Trophoblast cell (in vitro differentiated cells and primary cell): ENCODE measurements at regions not wholly inside any gene's neighbourhood (a gene's known extent, or its start where the extent isn't known, plus 50 kb on each side); places are given as distances from the start of the nearest gene placed in this dataset.

Experiments used
- DNase-seq, 2 donors: peaks; one replicate each; pipeline ENCODE4 v3.0.0-alpha.2; 2016
- H2AFZ ChIP-seq: 2 replicates; pipeline ENCODE4 v1.6.1; 2013; ENCODE audit warnings: low read length, moderate library complexity, mild to moderate bottlenecking; ENCODE audit not compliant: insufficient read depth, poor library complexity
- H2AK5ac ChIP-seq: 2 replicates; pipeline ENCODE4 v1.6.1; 2013; ENCODE audit warnings: mild to moderate bottlenecking, low read length
- H2BK120ac ChIP-seq: 2 replicates; pipeline ENCODE4 v1.6.1; 2013; ENCODE audit warnings: low read length, mild to moderate bottlenecking, moderate library complexity; ENCODE audit not compliant: insufficient read depth, poor library complexity
- H2BK12ac ChIP-seq: 2 replicates; pipeline ENCODE4 v1.6.1; 2013; ENCODE audit warnings: mild to moderate bottlenecking, low read length, moderate library complexity
- H2BK5ac ChIP-seq: 2 replicates; pipeline ENCODE4 v1.6.1; 2013; ENCODE audit warnings: low read length, low read depth, moderate library complexity, mild to moderate bottlenecking; ENCODE audit not compliant: poor library complexity
- H3K14ac ChIP-seq: 2 replicates; pipeline ENCODE4 v1.6.1; 2013; ENCODE audit warnings: mild to moderate bottlenecking, low read length
- H3K18ac ChIP-seq: 2 replicates; pipeline ENCODE4 v1.6.1; 2013; ENCODE audit warnings: mild to moderate bottlenecking, low read length
- H3K23ac ChIP-seq: 2 replicates; pipeline ENCODE4 v1.6.1; 2013; ENCODE audit warnings: low read length
- H3K27ac ChIP-seq: 2 replicates; pipeline ENCODE4 v1.5.1; 2013; ENCODE audit warnings: low read depth, mild to moderate bottlenecking, inconsistent platforms, low read length, moderate library complexity
- H3K27me3 ChIP-seq: 2 replicates; pipeline ENCODE4 v1.6.1; 2013; ENCODE audit warnings: inconsistent platforms, mild to moderate bottlenecking, low read length, moderate library complexity; ENCODE audit not compliant: insufficient read depth
- H3K36me3 ChIP-seq, 2 experiments: 1 replicate in 1 of 2; 2 replicates in 1 of 2; pipeline ENCODE4 v1.6.1; 2013; ENCODE audit warnings: low read length in 2 of 2, mild to moderate bottlenecking in 2 of 2, moderate library complexity in 1 of 2; ENCODE audit not compliant: insufficient read depth in 2 of 2, control insufficient read depth in 1 of 2
- H3K4ac ChIP-seq: 2 replicates; pipeline ENCODE4 v1.6.1; 2013; ENCODE audit warnings: low read depth, mild to moderate bottlenecking, low read length, moderate library complexity
- H3K4me1 ChIP-seq, 2 experiments: 1 replicate in 1 of 2; 2 replicates in 1 of 2; pipeline ENCODE4 v1.6.1; 2013; ENCODE audit warnings: low read length in 2 of 2, mild to moderate bottlenecking in 2 of 2, moderate library complexity in 1 of 2; ENCODE audit not compliant: insufficient read depth in 2 of 2, control insufficient read depth in 1 of 2
- H3K4me2 ChIP-seq: 2 replicates; pipeline ENCODE4 v1.6.1; 2013; ENCODE audit warnings: inconsistent platforms, mild to moderate bottlenecking, low read length, moderate library complexity
- H3K4me3 ChIP-seq: 2 replicates; pipeline ENCODE4 v1.5.1; 2013; ENCODE audit warnings: mild to moderate bottlenecking, low read depth, low read length, inconsistent platforms
- H3K79me1 ChIP-seq: one replicate; pipeline ENCODE4 v1.6.1; 2013; ENCODE audit warnings: low read length
- H3K79me2 ChIP-seq: 2 replicates; pipeline ENCODE4 v1.6.1; 2013; ENCODE audit warnings: low read length, mild to moderate bottlenecking; ENCODE audit not compliant: control insufficient read depth, insufficient read depth, poor library complexity
- H3K9ac ChIP-seq: 2 replicates; pipeline ENCODE4 v1.6.1; 2013; ENCODE audit warnings: mild to moderate bottlenecking, low read length
- H3K9me3 ChIP-seq: 2 replicates; pipeline ENCODE4 v1.6.1; 2013; ENCODE audit warnings: low read depth, mild to moderate bottlenecking, control low read depth, inconsistent platforms, low read length; ENCODE audit not compliant: insufficient read depth
- H4K12ac ChIP-seq: 2 replicates; pipeline ENCODE4 v1.6.1; 2013; ENCODE audit warnings: low read depth, mild to moderate bottlenecking, low read length, moderate library complexity
- H4K8ac ChIP-seq: 2 replicates; pipeline ENCODE4 v1.6.1; 2013; ENCODE audit warnings: low read depth, mild to moderate bottlenecking, low read length, moderate library complexity
- H4K91ac ChIP-seq: one replicate; pipeline ENCODE4 v1.6.1; 2013; ENCODE audit warnings: low read depth, mild to moderate bottlenecking, low read length, moderate library complexity
- WGBS: extraction: QIAGEN DNeasy Blood & Tissue Kit; methylation state at CpG from one replicate; pipeline ENCODE4 v1.1.7; 2013; ENCODE audit warnings: missing lambda C conversion rate; ENCODE audit not compliant: insufficient read length, insufficient coverage; ENCODE audit errors: extremely low coverage; 5-methylcytosine and 5-hydroxymethylcytosine counted together

DNA sequence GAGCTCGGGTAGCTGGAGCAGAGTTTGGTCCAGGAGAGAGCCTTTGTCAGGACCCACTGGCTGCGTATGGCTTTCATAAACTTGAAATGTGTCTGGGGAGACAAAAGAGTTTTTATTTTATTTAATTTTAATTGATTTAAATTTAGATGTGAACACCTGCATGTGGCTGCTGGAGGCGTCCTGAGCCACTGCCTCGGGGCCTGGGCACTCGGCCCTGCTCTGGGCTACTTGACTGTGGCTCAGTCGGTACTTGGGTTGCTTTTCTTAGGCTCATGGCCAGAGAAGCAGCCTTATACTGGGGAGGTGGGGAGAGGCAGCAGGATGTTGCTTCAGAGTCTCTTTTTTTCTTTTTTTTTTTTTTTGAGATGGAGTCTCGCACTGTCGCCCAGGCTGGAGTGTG is 661.8 kb upstream of the HS6ST1 start:
- Histone ChIP-seq H3K23ac (no peak overlapping the region), H2AFZ (no peak overlapping the region), H3K27me3 (no peaks in the 10 kb centered on the region), H3K4me2 (no peak overlapping the region), H3K9ac (no peak overlapping the region), H2BK120ac (no peak overlapping the region), H4K8ac (no peak overlapping the region), H3K9me3 (peaks cover 2% of the 10 kb centered on the region), H4K12ac (no peak overlapping the region), H3K4ac (no peak overlapping the region), H3K14ac (no peak overlapping the region), H3K79me1 (no peaks in the 10 kb centered on the region), H4K91ac (no peak overlapping the region), H3K18ac (no peak overlapping the region), H2BK12ac (no peak overlapping the region), H3K36me3 (no peaks in the 10 kb centered on the region), H3K4me3 (no peak overlapping the region), H2AK5ac (no peak overlapping the region), H2BK5ac (no peak overlapping the region), H3K4me1 (peaks cover 5 to 18% of the 10 kb centered on the region in 2 experiments), H3K27ac (no peak overlapping the region), H3K79me2 (no peaks in the 10 kb centered on the region)
- no peak for DNase-seq
- no CpG with 5 or more reads among the region's 8 CpGs for whole genome bisulfite sequencing

- Histone ChIP-seq H4K12ac (no peak overlapping the region), H3K9me3 (peaks cover 2% of the 10 kb centered on the region), H4K91ac (no peak overlapping the region), H3K4me1 (peaks cover 5 to 18% of the 10 kb centered on the region in 2 experiments), H3K4ac (no peak overlapping the region), H3K4me2 (no peak overlapping the region), H2BK5ac (no peak overlapping the region), H2BK12ac (no peak overlapping the region), H4K8ac (no peak overlapping the region), H3K14ac (no peak overlapping the region), H3K27ac (no peak overlapping the region), H3K18ac (no peak overlapping the region), H3K23ac (no peak overlapping the region), H3K79me1 (no peaks in the 10 kb centered on the region), H3K79me2 (no peaks in the 10 kb centered on the region), H3K27me3 (no peaks in the 10 kb centered on the region), H2AFZ (no peak overlapping the region), H3K4me3 (no peak overlapping the region), H3K9ac (no peak overlapping the region), H2AK5ac (no peak overlapping the region), H2BK120ac (no peak overlapping the region), H3K36me3 (no peaks in the 10 kb centered on the region)
- DNase-seq, result no peak
- WGBS, result no CpG with 5 or more reads among the region's 5 CpGs
Measured at GRCh38 chr2:128981353-128981752, 662.7 kb upstream of the HS6ST1 start.

DNA sequence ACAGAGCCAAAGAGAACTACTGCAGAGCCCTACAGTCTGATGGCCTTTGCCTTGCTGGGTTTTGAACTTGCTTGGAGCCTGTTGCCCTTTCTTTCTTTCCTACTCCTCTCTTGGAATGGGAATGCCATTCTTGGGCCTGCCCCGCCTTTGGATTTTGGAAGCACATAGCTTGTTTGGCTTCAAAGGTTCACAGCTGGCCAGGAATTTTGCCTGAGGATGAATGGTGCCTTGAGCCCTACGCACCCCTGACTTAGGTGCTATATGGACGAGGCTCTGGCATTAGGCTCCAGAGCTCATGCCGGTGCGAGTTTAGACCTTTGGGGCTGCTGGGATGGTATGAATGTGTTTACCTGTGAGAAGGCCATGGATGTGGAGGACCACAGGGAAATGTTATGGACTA is 663.3 kb upstream of the HS6ST1 start:
- Histone ChIP-seq H2AFZ (no peak overlapping the region), H3K27me3 (no peaks in the 10 kb centered on the region), H3K23ac (no peak overlapping the region), H2BK120ac (no peak overlapping the region), H4K91ac (no peak overlapping the region), H3K79me2 (no peaks in the 10 kb centered on the region), H3K4ac (no peak overlapping the region), H3K9ac (no peak overlapping the region), H3K4me1 (peaks cover 5 to 18% of the 10 kb centered on the region in 2 experiments), H2AK5ac (no peak overlapping the region), H2BK12ac (no peak overlapping the region), H3K4me3 (no peak overlapping the region), H3K14ac (no peak overlapping the region), H3K36me3 (no peaks in the 10 kb centered on the region), H3K27ac (no peak overlapping the region), H4K8ac (no peak overlapping the region), H3K79me1 (no peaks in the 10 kb centered on the region), H3K4me2 (no peak overlapping the region), H2BK5ac (no peak overlapping the region), H3K18ac (no peak overlapping the region), H4K12ac (no peak overlapping the region), H3K9me3 (peaks cover 2% of the 10 kb centered on the region)
- no CpG with 5 or more reads among the region's 5 CpGs for WGBS
- DNase-seq, result peak; percentile 7 to 12

DNA sequence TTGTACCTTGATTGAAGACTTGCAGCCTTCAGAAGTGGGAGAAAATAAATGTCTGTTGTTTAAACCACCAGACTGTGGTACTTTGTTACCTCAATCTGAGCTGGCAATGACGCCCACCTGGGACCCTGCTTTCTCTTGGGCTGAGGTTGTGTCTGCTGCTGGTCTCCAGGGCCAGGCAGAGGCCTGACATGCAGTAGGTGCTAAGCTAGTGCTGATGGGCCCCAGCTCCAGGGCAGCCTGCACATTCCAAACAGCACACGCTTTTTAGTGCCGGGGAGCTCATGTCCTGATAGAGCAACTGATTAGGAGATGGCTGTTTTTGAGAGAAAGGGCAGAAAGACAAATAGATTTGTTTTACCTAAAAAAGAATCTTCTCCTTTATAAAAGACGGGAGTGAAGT is 664.0 kb upstream of the HS6ST1 start:
- H3K9ac ChIP-seq, result no peak overlapping the region
- no CpG with 5 or more reads among the region's 4 CpGs for WGBS

More for the DNA sequence above, 664.0 kb upstream of the HS6ST1 start:
- Histone ChIP-seq H3K14ac (no peak overlapping the region), H3K18ac (no peak overlapping the region), H4K12ac (no peak overlapping the region), H3K27me3 (no peaks in the 10 kb centered on the region), H2AK5ac (no peak overlapping the region), H3K4me1 (peaks cover 5 to 18% of the 10 kb centered on the region in 2 experiments), H3K27ac (no peak overlapping the region), H3K4ac (no peak overlapping the region), H4K8ac (no peak overlapping the region), H3K23ac (no peak overlapping the region), H2BK12ac (no peak overlapping the region), H4K91ac (no peak overlapping the region), H2BK120ac (no peak overlapping the region), H3K9me3 (peaks cover 2% of the 10 kb centered on the region), H3K4me2 (no peak overlapping the region), H3K36me3 (no peaks in the 10 kb centered on the region), H3K4me3 (no peak overlapping the region), H3K79me2 (no peaks in the 10 kb centered on the region), H2BK5ac (no peak overlapping the region), H3K79me1 (no peaks in the 10 kb centered on the region), H2AFZ (no peak overlapping the region)
- DNase-seq, result no peak
